Karpas-422 (cell line): ENCODE measurements at regions not wholly inside any gene's neighbourhood (a gene's known extent, or its start where the extent isn't known, plus 50 kb on each side); places are given as distances from the start of the nearest gene placed in this dataset.

Experiments
- DNase-seq: peaks from one replicate; pipeline ENCODE4 v3.0.0-alpha.2; 2015
- H2AFZ ChIP-seq: fragments of 200-600 bp; sonication (generic); 2 replicates; pipeline ENCODE4 v1.6.1; 2014; ENCODE audit warnings: antibody characterized with exemption, low read length, mixed read lengths
- H3K27ac ChIP-seq: fragments of 200-600 bp; sonication (generic); 2 replicates; pipeline ENCODE4 v1.5.1; 2014; ENCODE audit warnings: mild to moderate bottlenecking, low read length, moderate library complexity
- H3K27me3 ChIP-seq: fragments of 200-600 bp; sonication (generic); 2 replicates; pipeline ENCODE4 v1.6.1; 2014; ENCODE audit warnings: low read length, mixed read lengths
- H3K36me3 ChIP-seq: fragments of 200-600 bp; sonication (generic); 2 replicates; pipeline ENCODE4 v1.6.1; 2014; ENCODE audit warnings: low read length, mixed read lengths; ENCODE audit not compliant: insufficient read depth
- H3K4me1 ChIP-seq: fragments of 200-600 bp; sonication (generic); 2 replicates; pipeline ENCODE4 v1.6.1; 2014; ENCODE audit warnings: mild to moderate bottlenecking, low read length, mixed read lengths
- H3K4me2 ChIP-seq: fragments of 200-600 bp; sonication (generic); 2 replicates; pipeline ENCODE4 v1.6.1; 2014; ENCODE audit warnings: low read length, low read depth, mild to moderate bottlenecking; ENCODE audit not compliant: poor library complexity, severe bottlenecking
- H3K4me3 ChIP-seq: fragments of 200-600 bp; sonication (generic); 2 replicates; pipeline ENCODE4 v1.5.1; 2014; ENCODE audit warnings: mild to moderate bottlenecking, antibody characterized with exemption, low read length, mixed read lengths
- H3K79me2 ChIP-seq: fragments of 200-600 bp; sonication (generic); 2 replicates; pipeline ENCODE4 v1.6.1; 2014; ENCODE audit warnings: mild to moderate bottlenecking, low read length, mixed read lengths
- H3K9ac ChIP-seq: fragments of 200-600 bp; sonication (generic); 2 replicates; pipeline ENCODE4 v1.6.0; 2014; ENCODE audit warnings: low read length
- H3K9me2 ChIP-seq: fragments of 200-600 bp; sonication (generic), shearing (Covaris generic); replicated peaks from 2 replicates; pipeline ENCODE4 v1.6.0; 2014; ENCODE audit warnings: mild to moderate bottlenecking, low read length, moderate library complexity; ENCODE audit not compliant: insufficient read depth
- H3K9me3 ChIP-seq: fragments of 300-700, 200-600 bp; sonication (generic); 2 replicates; pipeline ENCODE4 v1.6.1; 2014; ENCODE audit warnings: low read length, mixed read lengths
- H4K20me1 ChIP-seq: fragments of 200-600 bp; sonication (generic); 2 replicates; pipeline ENCODE4 v1.6.1; 2014; ENCODE audit warnings: mild to moderate bottlenecking, antibody characterized with exemption, low read length, low read depth; ENCODE audit not compliant: insufficient read depth

DNA sequence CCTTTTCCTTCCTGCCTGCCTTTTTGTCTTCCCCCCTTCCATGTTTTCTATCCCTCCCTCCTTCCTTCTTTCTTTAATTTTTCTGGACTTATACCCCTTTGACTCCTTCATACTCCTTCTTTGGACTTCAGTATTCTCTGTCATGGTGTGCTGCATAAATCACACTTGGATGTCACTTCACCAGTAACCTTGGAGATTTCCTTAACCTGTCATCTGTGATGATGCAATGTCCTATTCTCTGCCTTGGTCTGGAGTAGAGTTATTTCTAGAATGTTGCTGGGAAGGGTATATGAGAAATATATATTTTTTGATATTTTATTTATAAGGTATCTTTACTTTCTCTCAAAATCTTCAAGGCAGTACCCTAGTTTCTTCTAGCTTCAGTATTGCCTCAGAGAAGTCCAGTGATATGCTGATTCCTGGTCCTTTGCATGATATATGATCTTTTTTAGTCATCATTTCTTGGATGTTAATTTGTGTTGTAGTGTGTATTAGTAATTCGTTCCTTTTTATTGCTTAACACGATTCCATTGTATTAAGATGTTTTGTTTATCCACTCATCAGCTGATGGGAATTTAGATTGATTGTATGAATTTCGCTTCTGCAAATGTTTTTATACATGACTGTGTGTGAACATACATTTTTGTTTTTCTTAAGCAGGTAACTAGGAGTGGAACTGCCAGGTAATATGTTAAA lies 206.9 kb upstream of the MBL2 start:
- no peaks in the 10 kb centered on the region for H3K27me3 ChIP-seq
- no peaks in the 10 kb centered on the region for H3K79me2 ChIP-seq
- peaks cover 41% of the 10 kb centered on the region for H3K9me3 ChIP-seq
- no peak for DNase-seq
- no peak overlapping the region for H3K4me2 ChIP-seq
- no peak overlapping the region for H3K27ac ChIP-seq
- no peak overlapping the region for H3K4me3 ChIP-seq
- H2AFZ ChIP-seq: no peak overlapping the region
- no peaks in the 10 kb centered on the region for H3K9me2 ChIP-seq
- H3K4me1 ChIP-seq: no peaks in the 10 kb centered on the region
- H4K20me1 ChIP-seq: no peaks in the 10 kb centered on the region
- H3K36me3 ChIP-seq: no peaks in the 10 kb centered on the region
- H3K9ac ChIP-seq: no peak overlapping the region

DNA sequence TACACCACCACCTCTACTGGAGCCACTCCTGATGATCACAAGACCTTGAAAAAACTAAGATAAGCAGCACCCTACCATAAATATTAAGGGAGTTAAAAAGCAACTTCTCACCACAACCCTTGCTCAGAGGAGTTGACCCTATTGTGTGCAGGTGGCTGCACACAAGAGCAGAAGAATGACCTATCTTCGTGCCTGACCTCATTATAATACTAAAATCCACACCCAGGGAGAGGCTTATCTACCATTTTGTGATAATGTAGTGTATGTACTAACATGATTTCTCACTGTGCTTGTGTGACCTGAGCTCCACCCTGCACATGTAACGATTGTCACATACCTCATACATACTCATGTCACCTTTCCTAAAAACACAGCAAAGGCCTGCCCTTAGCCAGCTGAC lies 205.0 kb upstream of the MBL2 start:
- Histone ChIP-seq H3K4me1 (no peaks in the 10 kb centered on the region), H3K27me3 (no peaks in the 10 kb centered on the region), H2AFZ (no peak overlapping the region), H4K20me1 (no peaks in the 10 kb centered on the region), H3K9me3 (peaks cover 48% of the 10 kb centered on the region), H3K9ac (no peak overlapping the region), H3K79me2 (no peaks in the 10 kb centered on the region), H3K4me3 (no peak overlapping the region), H3K27ac (no peak overlapping the region), H3K4me2 (no peak overlapping the region), H3K9me2 (no peaks in the 10 kb centered on the region), H3K36me3 (no peaks in the 10 kb centered on the region)
- DNase-seq: no peak

DNA sequence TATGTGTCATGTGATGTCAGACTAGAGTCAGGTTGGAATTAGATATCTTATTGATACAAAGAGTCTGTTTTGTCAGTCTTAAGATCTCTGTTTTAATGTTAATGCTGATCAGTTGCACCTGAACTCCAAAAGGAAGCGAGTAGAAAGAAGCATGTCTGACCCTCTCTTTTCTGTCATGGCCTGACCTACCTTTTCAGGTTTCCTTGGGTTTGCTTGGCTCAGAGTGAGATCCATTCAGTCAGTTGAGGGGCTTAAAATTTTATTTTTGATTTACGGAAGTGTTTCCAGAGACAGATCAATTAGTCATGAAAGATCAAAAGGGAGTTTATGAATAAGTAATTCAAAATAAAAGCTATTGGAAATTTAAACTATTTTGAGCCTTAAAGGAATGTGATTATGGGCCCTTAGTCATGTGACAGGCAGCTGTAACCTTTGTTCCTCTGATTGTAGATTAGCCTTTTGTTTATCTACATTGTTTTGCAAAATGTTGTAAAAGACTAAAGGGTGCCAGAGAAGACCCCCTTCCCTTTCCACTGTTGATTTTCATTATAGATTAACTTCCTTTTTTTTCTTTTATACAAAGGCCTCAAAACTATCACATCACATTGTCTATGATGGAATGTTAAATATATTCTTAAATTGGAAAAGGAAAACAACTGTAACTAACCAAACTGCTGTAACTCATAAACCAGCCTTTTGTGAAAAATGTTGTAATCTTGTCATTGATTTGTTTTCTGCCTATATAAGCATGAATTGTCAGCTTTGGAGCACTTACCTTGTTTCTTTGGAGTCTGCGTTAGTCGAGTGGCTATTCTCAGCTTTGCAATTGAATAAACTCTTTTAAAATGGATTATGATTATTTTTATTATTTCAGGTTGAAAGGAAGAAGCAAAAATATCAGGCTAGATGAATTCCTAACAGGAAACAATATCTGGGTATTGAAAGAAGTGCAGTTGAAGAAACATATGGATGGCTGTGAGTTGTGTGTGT lies 195.5 kb upstream of the MBL2 start:
- Histone ChIP-seq H3K9me3 (peaks cover 24% of the 10 kb centered on the region), H3K9me2 (no peaks in the 10 kb centered on the region), H3K27me3 (no peaks in the 10 kb centered on the region), H3K4me2 (no peak overlapping the region), H3K4me1 (no peaks in the 10 kb centered on the region; the same call in 1 of the 2 replicates), H3K27ac (no peak overlapping the region), H3K36me3 (no peaks in the 10 kb centered on the region), H3K9ac (no peak overlapping the region), H4K20me1 (no peaks in the 10 kb centered on the region), H3K4me3 (no peak overlapping the region), H3K79me2 (no peaks in the 10 kb centered on the region), H2AFZ (no peak overlapping the region)
- DNase-seq: no peak

DNA sequence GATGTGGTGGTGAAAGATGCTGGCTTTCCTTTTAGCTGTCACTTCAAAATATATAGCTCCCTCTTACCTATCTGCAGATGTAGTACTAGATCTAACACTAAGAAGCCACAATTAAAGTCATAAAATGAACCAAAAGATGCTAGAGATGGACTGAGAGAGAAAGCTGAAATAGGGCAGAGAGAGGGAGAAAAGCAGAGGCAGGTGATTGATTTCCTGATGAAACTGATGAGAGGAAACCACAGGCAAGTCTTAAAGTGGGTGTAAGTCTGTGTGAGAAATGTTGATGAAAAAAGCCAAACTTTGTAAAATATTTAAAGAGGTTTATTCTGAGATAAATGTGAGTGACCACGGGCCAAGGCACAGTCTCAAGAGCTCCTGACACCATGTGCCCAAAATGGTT lies 194.3 kb upstream of the MBL2 start:
- DNase-seq: no peak

DNA sequence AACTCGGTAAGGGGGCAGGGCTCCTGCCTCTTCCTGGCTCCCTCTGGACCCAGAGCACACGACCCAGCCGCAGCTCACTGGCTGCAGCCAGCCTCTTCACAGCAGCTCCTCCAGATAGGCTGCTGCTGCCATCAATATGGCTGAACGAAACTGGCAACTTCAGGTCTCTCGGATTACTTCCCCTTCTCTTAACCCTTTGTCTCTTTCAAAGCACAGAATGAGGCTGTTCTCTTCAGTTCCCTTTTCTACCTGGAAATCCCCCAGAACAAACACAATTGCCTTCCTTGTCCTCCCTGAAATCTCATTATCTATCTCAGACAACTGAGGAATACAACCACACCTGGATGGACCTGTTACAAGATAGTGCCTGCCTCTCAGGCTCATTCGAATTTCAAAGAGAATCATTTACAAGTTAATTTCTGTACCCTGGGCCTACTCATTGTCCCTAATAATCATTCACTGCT lies 193.4 kb upstream of the MBL2 start:
- Histone ChIP-seq H3K9me3 (peaks cover 14% of the 10 kb centered on the region), H4K20me1 (no peaks in the 10 kb centered on the region), H3K9me2 (no peaks in the 10 kb centered on the region), H3K4me1 (no peaks in the 10 kb centered on the region; the same call in 1 of the 2 replicates), H3K36me3 (no peaks in the 10 kb centered on the region), H3K4me2 (no peak overlapping the region), H3K79me2 (no peaks in the 10 kb centered on the region), H2AFZ (peak overlapping the region; percentile 50; the same call in 1 of the 2 replicates), H3K27ac (no peak overlapping the region), H3K27me3 (no peaks in the 10 kb centered on the region), H3K9ac (no peak overlapping the region), H3K4me3 (no peak overlapping the region)
- peak; percentile 43 for DNase-seq

More for the DNA sequence above, 194.3 kb upstream of the MBL2 start:
- Histone ChIP-seq H3K4me1 (no peaks in the 10 kb centered on the region; the same call in 1 of the 2 replicates), H2AFZ (no peak overlapping the region), H3K36me3 (no peaks in the 10 kb centered on the region), H3K9me3 (peaks cover 20% of the 10 kb centered on the region), H3K9ac (no peak overlapping the region), H3K79me2 (no peaks in the 10 kb centered on the region), H3K27ac (no peak overlapping the region), H3K4me2 (no peak overlapping the region), H3K27me3 (no peaks in the 10 kb centered on the region), H3K9me2 (no peaks in the 10 kb centered on the region), H4K20me1 (no peaks in the 10 kb centered on the region), H3K4me3 (no peak overlapping the region)

DNA sequence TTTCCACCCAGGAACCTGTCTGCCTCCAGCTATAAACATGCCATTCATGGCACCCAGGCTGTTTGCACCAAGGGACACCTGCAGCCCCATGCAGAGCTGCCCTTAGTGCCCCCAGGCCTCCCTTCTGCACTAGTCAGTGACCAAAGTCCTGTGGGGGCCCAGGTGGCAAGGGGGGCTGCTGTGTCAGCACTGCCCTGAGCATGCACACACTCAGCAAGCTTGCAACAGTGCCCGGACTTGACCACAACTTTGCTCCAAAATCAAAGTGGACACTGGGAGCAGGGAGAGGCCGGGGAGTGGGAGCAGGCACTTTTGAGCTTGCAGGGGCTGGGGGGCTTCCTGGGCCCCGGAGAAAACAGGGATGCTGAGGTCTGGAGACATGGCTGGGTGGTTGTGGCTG lies 192.9 kb upstream of the MBL2 start:
- Histone ChIP-seq H3K4me3 (no peak overlapping the region), H3K36me3 (no peaks in the 10 kb centered on the region), H2AFZ (peak overlapping the region; percentile 50; the same call in 1 of the 2 replicates), H3K9me2 (no peaks in the 10 kb centered on the region), H3K27ac (no peak overlapping the region), H3K27me3 (no peaks in the 10 kb centered on the region), H3K79me2 (no peaks in the 10 kb centered on the region), H3K9me3 (peaks cover 14% of the 10 kb centered on the region), H3K4me1 (no peaks in the 10 kb centered on the region; the same call in 1 of the 2 replicates), H3K4me2 (no peak overlapping the region), H3K9ac (no peak overlapping the region), H4K20me1 (no peaks in the 10 kb centered on the region)
- no peak for DNase-seq

DNA sequence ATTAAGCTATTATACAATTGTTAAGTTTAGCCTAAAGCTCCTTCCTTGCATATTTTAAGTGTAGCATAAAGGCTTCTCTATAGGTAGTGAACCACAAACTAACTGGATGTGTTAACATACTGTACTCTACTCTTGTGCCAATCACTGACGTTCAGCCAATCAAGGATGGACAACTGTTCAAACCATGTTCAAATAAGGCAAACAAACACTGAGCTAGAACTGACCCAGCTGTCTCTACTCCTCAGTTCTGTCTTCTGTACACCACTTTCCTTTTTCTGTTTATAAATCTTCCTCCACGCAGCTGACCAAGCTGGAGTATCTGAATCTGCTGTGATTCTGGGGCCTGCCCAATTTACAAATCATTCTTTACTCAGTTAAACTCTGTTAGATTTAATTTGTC lies 188.7 kb upstream of the MBL2 start:
- no peak for DNase-seq
- Histone ChIP-seq H3K9me3 (peaks cover 8% of the 10 kb centered on the region), H3K4me2 (no peak overlapping the region), H3K9me2 (no peaks in the 10 kb centered on the region), H3K4me1 (no peaks in the 10 kb centered on the region; the same call in 1 of the 2 replicates), H3K36me3 (no peaks in the 10 kb centered on the region), H4K20me1 (no peaks in the 10 kb centered on the region), H3K27me3 (no peaks in the 10 kb centered on the region), H2AFZ (no peak overlapping the region), H3K79me2 (no peaks in the 10 kb centered on the region), H3K4me3 (no peak overlapping the region), H3K9ac (no peak overlapping the region), H3K27ac (no peak overlapping the region)

DNA sequence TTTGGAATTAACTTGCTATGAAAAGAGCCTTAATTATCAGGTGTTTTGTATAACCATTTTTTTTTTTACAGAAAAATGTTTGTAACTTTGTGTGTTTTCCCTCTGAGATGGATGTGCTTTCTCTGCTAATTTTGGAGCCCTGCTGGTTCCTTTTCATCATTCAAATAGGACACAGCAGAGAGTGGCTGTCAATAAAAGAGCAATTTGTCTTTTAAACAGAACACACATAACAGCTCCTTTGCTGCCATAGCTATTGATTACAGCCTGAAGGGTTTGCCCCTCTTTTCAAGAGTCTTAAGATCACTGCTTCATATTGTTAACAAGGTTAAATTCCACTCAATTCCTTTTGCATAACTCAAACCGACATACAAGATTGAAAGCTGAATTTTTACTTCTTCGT lies 187.2 kb upstream of the MBL2 start:
- no peak overlapping the region for H2AFZ ChIP-seq
- H3K27me3 ChIP-seq: no peaks in the 10 kb centered on the region
- H3K27ac ChIP-seq: no peak overlapping the region

More for the DNA sequence above, 187.2 kb upstream of the MBL2 start:
- peaks cover 5% of the 10 kb centered on the region; the same call in 1 of the 2 replicates for H3K9me3 ChIP-seq
- no peak overlapping the region for H3K9ac ChIP-seq
- no peaks in the 10 kb centered on the region for H3K36me3 ChIP-seq
- no peaks in the 10 kb centered on the region for H3K4me1 ChIP-seq
- H3K4me2 ChIP-seq: no peak overlapping the region
- no peak overlapping the region for H3K4me3 ChIP-seq
- no peak for DNase-seq
- H3K79me2 ChIP-seq: no peaks in the 10 kb centered on the region
- no peaks in the 10 kb centered on the region for H4K20me1 ChIP-seq
- H3K9me2 ChIP-seq: no peaks in the 10 kb centered on the region
